Spleen (tissue), 7 donors: ENCODE measurements at regions not wholly inside any gene's neighbourhood (a gene's known extent, or its start where the extent isn't known, plus 50 kb on each side); places are given as distances from the start of the nearest gene placed in this dataset.

ENCODE experiments used
- CTCF ChIP-seq, 11 experiments: fragments of 200-600 bp in 7 of 11; fragments of 450-650 bp in 4 of 11; sonication (generic) in 4 of 11; IDR thresholded peaks in 8 of 11; conservative IDR thresholded peaks in 3 of 11; 1 replicate in 7 of 11; 2 replicates in 4 of 11; pipeline versions ENCODE4 v1.4.0 to v1.8.0; 2016 to 2021; ENCODE audit warnings: antibody characterized with exemption in 11 of 11, inconsistent platforms in 4 of 11, mild to moderate bottlenecking in 1 of 11
- POLR2A ChIP-seq, 3 donors: fragments of 450-650 bp; IDR thresholded peaks; one replicate each; pipeline ENCODE4 v1.5.1; 2017; ENCODE audit warnings: antibody characterized with exemption in 3 of 3, mild to moderate bottlenecking in 1 of 3
- POLR2AphosphoS5 ChIP-seq, 3 donors: sonication (generic); formaldehyde crosslinking; IDR thresholded peaks; one replicate each; pipeline ENCODE4 v1.5.1; 2017; ENCODE audit warnings: antibody characterized with exemption in 3 of 3
- donor health status: DM: no; HTN: no; CAD: no; lungs with moderate emphysema.
- donor health status: DM: no; HTN: no; CAD: no.
- donor health status: DM: no; HTN: no; CAD: no.

DNA sequence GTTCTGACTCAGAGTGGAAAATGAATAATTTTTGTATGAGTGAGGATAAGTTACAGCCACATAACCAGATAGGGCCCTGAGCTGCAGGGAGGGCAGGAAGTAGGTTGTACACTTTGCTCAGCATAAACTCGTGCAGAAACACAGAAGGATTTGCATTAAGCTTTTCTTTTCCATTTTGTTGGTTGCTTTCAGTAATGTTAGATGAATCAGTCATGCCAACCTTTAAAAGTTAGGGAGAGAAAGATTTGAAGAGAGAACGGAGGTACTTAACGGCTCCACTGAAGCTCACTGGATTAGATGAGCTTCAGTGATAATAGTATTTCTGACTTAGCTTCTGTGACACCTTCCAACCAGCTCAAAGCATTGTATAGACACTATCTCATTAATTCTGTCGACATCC, 348.1 kb downstream of the GATA3 start:
- TF ChIP-seq POLR2A (IDR thresholded peaks at IDR 0.05) (no peak), CTCF (IDR thresholded peaks at IDR 0.05 in 8 of 11, conservative IDR thresholded peaks at IDR 0.05 in 3 of 11) (no peak), POLR2AphosphoS5 (IDR thresholded peaks at IDR 0.05) (no peak)
